ENCODE measurements at regions not wholly inside any gene's neighbourhood (a gene's known extent, or its start where the extent isn't known, plus 50 kb on each side); places are given as distances from the start of the nearest gene placed in this dataset.

DNA sequence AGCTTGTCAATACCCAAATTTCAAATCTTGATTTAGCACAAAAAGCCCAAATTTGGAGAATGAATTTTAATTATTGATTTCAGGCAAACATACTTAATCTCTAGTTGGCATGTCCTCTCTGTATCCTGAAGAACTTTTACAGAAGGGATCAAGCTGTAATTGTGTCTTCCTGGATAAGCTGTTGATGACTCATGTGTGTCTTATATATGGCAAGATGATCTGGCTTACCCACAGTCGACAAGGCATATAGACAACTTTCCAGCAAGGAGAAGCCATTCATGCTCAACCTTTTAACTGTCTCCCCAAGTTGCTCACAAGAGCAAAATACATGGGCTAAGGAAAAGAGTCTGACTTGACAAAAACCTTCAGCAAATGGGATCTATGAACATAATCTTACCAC lies 112.5 kb upstream of the SLCO6A1 start:
- no peaks in the 10 kb centered on the region for H3K27me3 ChIP-seq
- H3K27ac ChIP-seq, result no peak overlapping the region
- H3K9ac ChIP-seq, result no peak overlapping the region
- H3K36me3 ChIP-seq, result no peaks in the 10 kb centered on the region
- H3K27me3 Mint-ChIP-seq (ENCODE audit: insufficient read depth, low read depth), result no peaks in the 10 kb centered on the region
- no peak overlapping the region for H3K4me2 ChIP-seq
- H3K4me1 ChIP-seq, result no peaks in the 10 kb centered on the region
- TF ChIP-seq EZH2 (IDR thresholded peaks at IDR 0.05) (no peak), EZH2phosphoT487 (IDR thresholded peaks at IDR 0.05) (no peak)
- TF ChIP-seq, protein P1, sequence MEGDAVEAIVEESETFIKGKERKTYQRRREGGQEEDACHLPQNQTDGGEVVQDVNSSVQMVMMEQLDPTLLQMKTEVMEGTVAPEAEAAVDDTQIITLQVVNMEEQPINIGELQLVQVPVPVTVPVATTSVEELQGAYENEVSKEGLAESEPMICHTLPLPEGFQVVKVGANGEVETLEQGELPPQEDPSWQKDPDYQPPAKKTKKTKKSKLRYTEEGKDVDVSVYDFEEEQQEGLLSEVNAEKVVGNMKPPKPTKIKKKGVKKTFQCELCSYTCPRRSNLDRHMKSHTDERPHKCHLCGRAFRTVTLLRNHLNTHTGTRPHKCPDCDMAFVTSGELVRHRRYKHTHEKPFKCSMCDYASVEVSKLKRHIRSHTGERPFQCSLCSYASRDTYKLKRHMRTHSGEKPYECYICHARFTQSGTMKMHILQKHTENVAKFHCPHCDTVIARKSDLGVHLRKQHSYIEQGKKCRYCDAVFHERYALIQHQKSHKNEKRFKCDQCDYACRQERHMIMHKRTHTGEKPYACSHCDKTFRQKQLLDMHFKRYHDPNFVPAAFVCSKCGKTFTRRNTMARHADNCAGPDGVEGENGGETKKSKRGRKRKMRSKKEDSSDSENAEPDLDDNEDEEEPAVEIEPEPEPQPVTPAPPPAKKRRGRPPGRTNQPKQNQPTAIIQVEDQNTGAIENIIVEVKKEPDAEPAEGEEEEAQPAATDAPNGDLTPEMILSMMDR (IDR thresholded peaks at IDR 0.05), result no peak
- H3K79me2 ChIP-seq (ENCODE audit: low read depth), result no peaks in the 10 kb centered on the region
- no peaks in the 10 kb centered on the region for H4K20me1 ChIP-seq (ENCODE audit: low read depth)
- no peak overlapping the region for H2AFZ ChIP-seq (replicated peaks)
- H3K9me3 ChIP-seq (ENCODE audit: low read depth), result no peaks in the 10 kb centered on the region
- no peak for DNase-seq (ENCODE audit: low spot score)
- no peak overlapping the region for H3K4me3 ChIP-seq
- no peak overlapping the region for H3K4me3 Mint-ChIP-seq
- H3K36me3 Mint-ChIP-seq, result no peaks in the 10 kb centered on the region
- no peak overlapping the region for H3K27ac Mint-ChIP-seq
- no peaks in the 10 kb centered on the region for H3K9me3 Mint-ChIP-seq
- H3K4me1 Mint-ChIP-seq, result no peaks in the 10 kb centered on the region
- H3F3A ChIP-seq (ENCODE audit: low read depth), result no peaks in the 10 kb centered on the region

- Histone ChIP-seq H2AFZ (replicated peaks) (no peak overlapping the region), H3K4me2 (no peak overlapping the region), H3K27ac (no peak overlapping the region), H3K36me3 (no peaks in the 10 kb centered on the region), H4K20me1 (ENCODE audit: low read depth) (no peaks in the 10 kb centered on the region), H3K79me2 (ENCODE audit: low read depth) (no peaks in the 10 kb centered on the region), H3K9ac (no peak overlapping the region), H3F3A (ENCODE audit: low read depth) (no peaks in the 10 kb centered on the region), H3K4me1 (no peaks in the 10 kb centered on the region), H3K4me3 (no peak overlapping the region), H3K27me3 (no peaks in the 10 kb centered on the region), H3K9me3 (ENCODE audit: low read depth) (no peaks in the 10 kb centered on the region)
- Mint-ChIP-seq H3K27me3 (ENCODE audit: insufficient read depth, low read depth) (no peaks in the 10 kb centered on the region), H3K36me3 (no peaks in the 10 kb centered on the region), H3K4me3 (no peak overlapping the region), H3K4me1 (no peaks in the 10 kb centered on the region), H3K27ac (no peak overlapping the region), H3K9me3 (no peaks in the 10 kb centered on the region)
- no peak for DNase-seq (ENCODE audit: low spot score)
- TF ChIP-seq EZH2phosphoT487 (IDR thresholded peaks at IDR 0.05) (no peak), EZH2 (IDR thresholded peaks at IDR 0.05) (no peak)
- TF ChIP-seq, protein P1 (IDR thresholded peaks at IDR 0.05), result no peak
Measured at GRCh38 chr5:102613661-102614060, 114.9 kb upstream of the SLCO6A1 start.

DNA sequence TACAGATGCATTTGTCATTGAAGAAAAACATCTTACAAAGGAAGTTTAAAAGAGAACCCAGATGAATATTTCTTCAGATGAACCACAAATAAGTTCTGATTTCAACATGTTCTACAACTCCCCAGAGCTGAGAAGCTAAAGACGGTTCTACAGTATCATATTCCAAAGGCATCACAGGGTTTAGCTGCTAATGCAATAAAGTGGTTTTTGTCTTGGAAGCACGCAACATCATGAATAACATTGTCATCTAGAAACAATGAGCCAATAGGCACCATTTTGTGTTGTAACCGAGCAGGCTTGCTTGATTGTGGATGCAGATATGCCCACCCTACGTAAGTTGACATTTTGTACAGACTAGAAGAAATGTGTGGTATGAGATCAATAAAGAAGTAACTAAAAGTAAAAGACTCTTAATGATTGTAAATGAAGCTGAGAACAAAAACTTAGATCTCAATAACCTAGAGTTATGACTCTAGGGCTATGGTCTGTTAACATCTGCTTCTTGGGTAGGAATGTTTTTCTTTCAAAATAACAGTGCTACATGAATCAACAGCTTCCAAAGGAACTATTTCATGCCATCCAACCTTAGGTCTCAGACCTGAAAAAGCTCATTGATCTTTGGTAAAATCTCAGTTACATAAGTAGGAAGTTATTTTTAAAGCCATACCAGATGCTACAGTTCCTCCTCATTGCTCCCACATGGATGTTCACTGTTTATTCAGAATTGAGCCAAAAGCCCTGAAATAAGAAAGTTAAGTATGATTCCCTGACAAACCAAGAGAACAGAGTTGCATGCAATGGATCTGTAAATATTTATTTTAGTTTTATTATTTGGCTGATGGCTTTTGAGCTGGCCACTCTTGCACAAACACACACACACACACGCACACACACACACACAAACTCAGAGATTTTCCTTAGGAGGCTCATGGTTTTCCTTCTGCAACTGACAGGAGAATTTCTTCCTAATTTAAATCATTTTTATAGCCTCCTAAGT lies 118.7 kb upstream of the SLCO6A1 start:
- peaks cover 4% of the 10 kb centered on the region for H3K9me3 Mint-ChIP-seq
- no peak overlapping the region for H3K4me2 ChIP-seq

More for the DNA sequence above, 118.7 kb upstream of the SLCO6A1 start:
- Histone ChIP-seq H3K9ac (no peak overlapping the region), H3K4me1 (no peaks in the 10 kb centered on the region), H2AFZ (replicated peaks) (no peak overlapping the region), H3K27ac (no peak overlapping the region), H3K9me3 (ENCODE audit: low read depth) (no peaks in the 10 kb centered on the region), H3K4me3 (no peak overlapping the region), H3F3A (ENCODE audit: low read depth) (no peaks in the 10 kb centered on the region), H3K79me2 (ENCODE audit: low read depth) (no peaks in the 10 kb centered on the region), H3K36me3 (no peaks in the 10 kb centered on the region), H3K27me3 (no peaks in the 10 kb centered on the region), H4K20me1 (ENCODE audit: low read depth) (no peaks in the 10 kb centered on the region)
- Mint-ChIP-seq H3K4me1 (no peaks in the 10 kb centered on the region), H3K4me3 (no peak overlapping the region), H3K36me3 (no peaks in the 10 kb centered on the region), H3K27me3 (ENCODE audit: insufficient read depth, low read depth) (no peaks in the 10 kb centered on the region), H3K27ac (no peak overlapping the region)
- TF ChIP-seq EZH2 (IDR thresholded peaks at IDR 0.05) (no peak), EZH2phosphoT487 (IDR thresholded peaks at IDR 0.05) (no peak)
- TF ChIP-seq, protein P1 (IDR thresholded peaks at IDR 0.05), result no peak
- no peak for DNase-seq (ENCODE audit: low spot score)

Measured in neural progenitor cell (in vitro differentiated cells).